Middle frontal gyrus (tissue), 1 donor: ENCODE measurements at regions not wholly inside any gene's neighbourhood (a gene's known extent, or its start where the extent isn't known, plus 50 kb on each side); places are given as distances from the start of the nearest gene placed in this dataset.

ENCODE experiments used
- DNase-seq: peaks from one replicate; pipeline ENCODE4 v3.0.0-alpha.2; 2015; ENCODE audit warnings: low spot score; ENCODE audit errors: extremely low spot score

DNA sequence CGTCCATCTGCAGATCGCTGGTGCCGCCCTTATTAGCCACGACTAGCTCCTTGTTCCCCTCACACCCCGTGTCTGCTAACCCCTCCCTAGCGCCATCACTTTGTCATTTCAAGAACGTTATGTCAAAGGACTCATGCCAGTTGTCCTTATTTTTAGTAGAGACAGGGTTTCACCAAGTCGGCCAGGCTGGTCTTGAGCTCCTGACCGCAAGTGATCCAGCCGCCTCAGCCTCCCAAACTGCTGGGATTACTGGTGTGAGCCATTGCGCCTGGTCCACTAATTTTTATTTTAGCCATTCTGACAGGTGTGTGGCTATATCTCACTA lies 138.9 kb upstream of the HDAC4 start:
- DNase-seq = no peak

DNA sequence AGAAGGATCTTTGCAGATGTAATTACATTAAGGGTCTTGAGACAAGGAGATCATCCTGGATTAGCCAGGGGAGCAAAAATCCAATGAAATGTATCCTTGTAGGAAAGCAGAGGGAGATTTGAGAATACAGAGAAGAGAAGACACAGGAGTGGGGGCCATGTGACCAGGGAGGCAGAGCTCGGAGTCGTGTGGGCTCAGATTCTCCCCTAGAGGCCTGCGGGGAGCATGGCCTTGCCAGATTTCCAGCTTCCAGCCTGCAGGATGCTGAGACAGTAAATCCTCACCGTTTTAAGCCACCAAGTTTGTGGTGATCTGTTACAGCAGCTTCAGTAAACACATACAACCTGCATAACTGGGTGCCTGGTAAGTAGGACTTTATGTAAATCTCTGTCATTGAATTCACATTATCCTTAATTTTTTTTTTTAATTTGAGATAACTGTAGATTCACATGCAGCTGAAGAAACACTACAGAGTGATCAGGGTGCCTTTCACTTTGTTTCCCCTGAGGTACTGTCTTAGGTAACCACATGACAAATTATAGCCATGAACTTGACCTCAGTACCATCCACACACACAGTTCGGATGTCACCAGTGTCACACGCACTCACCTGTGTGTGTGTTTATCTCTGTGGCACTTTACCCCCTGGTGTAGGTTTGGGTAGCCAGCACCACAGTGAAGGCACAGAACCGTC lies 138.4 kb upstream of the HDAC4 start:
- no peak for DNase-seq

DNA sequence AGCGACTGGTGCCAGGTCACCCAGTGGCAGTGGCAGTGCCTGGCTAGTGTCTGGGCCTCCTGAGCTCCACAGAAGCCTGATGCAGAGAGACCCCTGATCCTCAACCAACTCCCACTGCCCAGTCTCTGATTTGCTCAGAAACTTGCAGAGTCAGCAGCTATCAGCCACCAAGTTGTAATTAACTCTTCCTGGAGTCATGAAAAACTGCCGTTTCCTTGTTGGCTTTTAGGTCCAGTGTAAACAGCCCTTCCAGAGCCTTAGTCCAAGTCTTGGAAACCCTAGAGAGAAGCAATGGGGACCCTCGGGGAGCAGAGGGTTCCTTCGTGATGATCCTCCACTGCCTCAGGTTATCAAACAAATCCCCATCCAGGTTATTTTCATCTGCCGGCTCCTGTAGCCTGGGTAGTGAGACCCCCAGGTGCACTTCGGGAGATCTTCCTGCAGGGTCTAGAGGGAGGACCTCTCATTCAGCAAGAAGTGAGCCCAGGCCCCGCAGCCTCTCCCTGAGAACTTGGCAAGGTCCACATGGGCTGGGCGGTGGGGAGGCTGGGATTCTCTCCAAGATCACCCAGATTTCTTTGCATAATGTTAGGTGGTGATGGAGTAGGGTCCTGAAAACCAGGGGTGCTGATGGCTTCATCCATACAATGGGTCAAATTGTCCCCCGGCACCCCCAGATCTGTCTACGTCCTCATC lies 137.7 kb upstream of the HDAC4 start:
- no peak for DNase-seq

GRCh38 chr2:239537633-239538356 lies 137.0 kb upstream of the HDAC4 start:
- no peak for DNase-seq

DNA sequence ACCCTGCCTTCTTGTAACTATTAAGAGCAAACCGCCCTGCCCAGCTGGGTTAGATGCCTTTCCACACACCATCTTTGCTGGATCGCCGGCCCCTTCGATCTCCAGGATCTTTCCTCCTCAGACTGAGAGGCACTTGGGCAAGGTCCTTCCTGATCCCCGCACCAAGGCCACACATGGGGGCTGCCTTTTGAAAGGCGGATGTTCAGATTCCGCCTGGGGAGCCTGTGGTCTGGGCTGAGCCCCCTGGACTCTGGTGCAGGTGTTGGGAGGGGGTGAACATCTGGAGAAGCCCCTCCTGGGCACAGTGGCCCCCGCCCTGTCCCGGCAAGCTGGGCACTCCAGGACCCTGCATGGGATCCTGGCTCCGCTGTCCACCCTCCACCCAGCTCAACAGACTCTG lies 135.4 kb upstream of the HDAC4 start:
- DNase-seq = no peak

GRCh38 chr2:239535413-239536144 lies 134.8 kb upstream of the HDAC4 start:
- DNase-seq = no peak

- no peak for DNase-seq
Observed at GRCh38 chr2:239534581-239535412, 134.0 kb upstream of the HDAC4 start.

GRCh38 chr2:239533569-239534316 lies 132.9 kb upstream of the HDAC4 start:
- no peak for DNase-seq

- no peak for DNase-seq
Observed at GRCh38 chr2:239532859-239533258, 132.0 kb upstream of the HDAC4 start.

- no peak for DNase-seq
Observed at GRCh38 chr2:239532250-239532649, 131.4 kb upstream of the HDAC4 start.

DNA sequence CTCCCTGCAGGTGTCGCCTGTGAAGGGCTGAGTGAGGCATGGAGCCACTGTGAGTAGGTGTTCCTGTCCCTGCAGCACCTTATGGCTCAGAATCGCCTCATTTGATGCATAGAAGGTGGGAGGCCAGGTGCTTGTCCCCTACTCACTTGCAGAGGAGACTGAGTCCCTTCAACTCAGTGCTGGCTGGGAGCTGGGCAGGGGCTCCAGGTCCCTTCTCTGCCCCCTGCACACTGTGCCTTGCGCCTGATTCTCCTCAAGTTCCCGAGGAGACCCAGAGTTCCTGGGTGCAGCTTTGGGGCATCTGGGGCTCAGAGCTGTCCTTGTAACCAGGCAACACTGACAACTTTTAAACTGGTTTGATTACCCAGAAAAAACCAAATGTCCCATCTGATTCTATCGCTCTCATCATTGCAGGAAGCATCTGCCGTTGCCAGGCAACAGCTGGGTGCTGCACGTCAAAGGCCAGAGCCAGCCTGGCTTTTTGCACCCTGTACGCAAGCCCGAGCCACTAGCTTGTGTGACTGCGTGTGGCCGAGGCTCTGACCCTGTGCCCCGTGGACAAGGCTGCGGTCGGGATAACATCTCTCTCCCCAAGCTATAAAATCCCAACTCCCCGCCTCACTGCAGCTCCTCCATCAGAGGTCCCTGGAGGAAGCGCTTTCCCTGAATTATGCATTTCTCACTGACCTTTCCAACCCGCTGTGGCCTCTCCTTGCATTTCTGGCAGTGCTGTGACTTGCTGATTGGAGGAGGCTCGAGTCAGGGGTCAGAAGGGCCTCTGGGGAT lies 130.8 kb upstream of the HDAC4 start:
- DNase-seq = no peak

GRCh38 chr2:239530749-239531316 lies 130.0 kb upstream of the HDAC4 start:
- DNase-seq = no peak

DNA sequence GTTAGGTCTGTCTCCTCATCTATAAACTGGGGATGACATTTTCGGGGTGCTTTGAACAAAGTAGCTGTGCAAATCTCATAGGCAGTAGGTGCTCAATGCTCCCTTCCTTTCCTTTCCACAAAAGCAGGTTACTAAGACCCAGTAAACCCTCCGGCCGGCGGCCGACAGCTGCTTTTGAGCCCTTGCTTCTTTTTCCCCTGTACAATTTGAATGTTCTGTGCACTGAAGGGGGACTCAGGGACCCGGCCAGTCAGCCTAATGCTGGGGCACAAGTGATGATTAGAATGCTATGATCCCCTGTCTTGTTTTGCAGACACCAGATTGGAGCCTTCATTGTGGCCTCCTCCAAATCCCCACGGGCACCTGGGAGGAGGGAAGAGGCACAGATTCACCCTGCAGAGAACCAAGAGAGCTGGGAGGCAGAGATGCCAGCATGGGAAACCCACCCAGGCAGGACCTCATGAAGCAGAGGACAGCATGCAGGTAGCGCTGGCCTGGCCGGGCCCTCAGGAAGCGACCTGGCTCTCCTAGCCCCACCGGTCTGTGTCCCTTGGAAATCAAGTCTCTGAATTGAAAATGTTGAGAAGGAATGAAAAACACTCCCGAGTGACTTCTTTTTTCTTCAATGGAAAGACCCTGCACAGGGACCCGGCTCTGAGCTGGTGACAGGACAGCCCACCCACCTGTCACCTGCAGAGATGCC lies 128.6 kb upstream of the HDAC4 start:
- no peak for DNase-seq

- DNase-seq = no peak
Observed at GRCh38 chr2:239528883-239529282, 128.1 kb upstream of the HDAC4 start.

GRCh38 chr2:239528146-239528545 lies 127.3 kb upstream of the HDAC4 start:
- DNase-seq = no peak

GRCh38 chr2:239526666-239527415 lies 126.0 kb upstream of the HDAC4 start:
- no peak for DNase-seq

DNA sequence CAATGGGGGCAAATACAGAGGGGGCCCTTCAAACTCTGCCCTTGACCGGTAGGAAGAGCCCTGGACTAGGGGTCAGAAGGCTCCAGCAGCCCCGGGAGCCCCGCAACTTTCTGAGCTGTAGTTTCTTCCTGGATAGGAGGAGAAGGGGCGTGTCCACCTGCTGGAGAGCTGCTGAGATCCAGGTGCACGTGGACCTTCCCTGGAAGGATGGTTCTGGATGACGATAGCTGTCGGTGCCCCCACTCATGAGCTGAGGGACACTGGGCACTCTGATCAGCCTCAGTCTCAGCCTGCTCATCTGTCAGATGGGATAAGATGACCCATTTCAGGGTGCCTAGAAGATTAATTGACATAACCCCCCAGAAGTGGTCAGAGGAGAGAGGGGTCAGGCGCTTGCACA lies 125.2 kb upstream of the HDAC4 start:
- no peak for DNase-seq

GRCh38 chr2:239523954-239524330 lies 123.1 kb upstream of the HDAC4 start:
- DNase-seq = no peak
